ENCODE measurements at regions not wholly inside any gene's neighbourhood (a gene's known extent, or its start where the extent isn't known, plus 50 kb on each side); places are given as distances from the start of the nearest gene placed in this dataset.

GRCh38 chr1:31521761-31522555, 54.4 kb upstream of the TINAGL1 start:
- no peaks in the 10 kb centered on the region for H3K36me3 Mint-ChIP-seq
- no peak for DNase-seq
- CTCF ChIA-PET = no interaction called here

DNA sequence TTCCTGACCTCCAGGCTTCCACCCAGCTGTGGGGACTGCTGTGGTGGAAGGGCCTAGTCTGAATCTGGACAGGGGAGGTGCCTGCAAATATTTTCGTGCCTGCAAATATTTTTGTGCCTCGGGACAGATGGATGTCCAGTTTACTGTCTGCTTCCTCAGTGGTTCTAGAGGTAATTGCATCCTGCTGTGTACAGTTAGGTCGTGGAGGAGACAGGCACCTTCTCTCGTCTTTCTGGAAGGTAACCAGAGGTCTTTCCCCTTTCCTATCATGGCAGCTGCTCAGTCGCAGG, 53.8 kb upstream of the TINAGL1 start:
- CTCF ChIA-PET = no interaction called here
- no peaks in the 10 kb centered on the region for H3K4me1 Mint-ChIP-seq
- H3K27me3 Mint-ChIP-seq = peaks cover 11% of the 10 kb centered on the region
- no peak overlapping the region for H3K27ac Mint-ChIP-seq
- H3K9me3 Mint-ChIP-seq = no peaks in the 10 kb centered on the region
- H3K36me3 Mint-ChIP-seq = no peaks in the 10 kb centered on the region
- no peak for DNase-seq
- no peak overlapping the region for H3K4me3 Mint-ChIP-seq

More at GRCh38 chr1:31521761-31522555, 54.4 kb upstream of the TINAGL1 start:
- no peaks in the 10 kb centered on the region for H3K9me3 Mint-ChIP-seq
- peaks cover 11% of the 10 kb centered on the region for H3K27me3 Mint-ChIP-seq
- H3K4me3 Mint-ChIP-seq = no peak overlapping the region
- H3K4me1 Mint-ChIP-seq = no peaks in the 10 kb centered on the region
- H3K27ac Mint-ChIP-seq = no peak overlapping the region

GRCh38 chr1:31523012-31523411, 53.3 kb upstream of the TINAGL1 start:
- no peaks in the 10 kb centered on the region for H3K9me3 Mint-ChIP-seq

DNA sequence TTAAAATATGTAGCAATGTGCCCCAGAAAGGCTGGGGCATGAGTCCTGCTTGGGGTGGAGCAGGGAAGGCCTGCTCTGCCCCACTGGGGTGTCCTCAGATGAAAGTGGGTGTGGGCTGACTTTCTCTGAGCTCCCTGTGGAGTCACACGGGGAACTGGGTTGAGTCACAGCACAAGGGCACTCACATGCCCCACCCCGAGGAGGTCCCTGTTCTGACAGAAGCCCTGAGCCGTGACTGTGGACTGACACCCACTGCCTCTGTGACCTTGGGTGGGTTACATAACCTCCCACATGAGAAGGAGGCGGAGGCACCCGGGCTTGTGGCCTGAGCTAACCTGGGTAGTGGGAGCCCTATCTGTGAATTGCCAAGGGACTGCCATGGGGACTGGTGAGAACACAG, 52.5 kb upstream of the TINAGL1 start:
- no peaks in the 10 kb centered on the region for H3K4me1 Mint-ChIP-seq
- H3K4me3 Mint-ChIP-seq = no peak overlapping the region
- H3K36me3 Mint-ChIP-seq = no peaks in the 10 kb centered on the region
- H3K27ac Mint-ChIP-seq = no peak overlapping the region
- H3K27me3 Mint-ChIP-seq = peaks cover 7% of the 10 kb centered on the region
- DNase-seq = no peak
- CTCF ChIA-PET = no interaction called here
- no peaks in the 10 kb centered on the region for H3K9me3 Mint-ChIP-seq

More at GRCh38 chr1:31523012-31523411, 53.3 kb upstream of the TINAGL1 start:
- CTCF ChIA-PET = no interaction called here
- Mint-ChIP-seq H3K27ac (no peak overlapping the region), H3K4me1 (no peaks in the 10 kb centered on the region), H3K36me3 (no peaks in the 10 kb centered on the region), H3K4me3 (no peak overlapping the region), H3K27me3 (peaks cover 11% of the 10 kb centered on the region)
- no peak for DNase-seq

DNA sequence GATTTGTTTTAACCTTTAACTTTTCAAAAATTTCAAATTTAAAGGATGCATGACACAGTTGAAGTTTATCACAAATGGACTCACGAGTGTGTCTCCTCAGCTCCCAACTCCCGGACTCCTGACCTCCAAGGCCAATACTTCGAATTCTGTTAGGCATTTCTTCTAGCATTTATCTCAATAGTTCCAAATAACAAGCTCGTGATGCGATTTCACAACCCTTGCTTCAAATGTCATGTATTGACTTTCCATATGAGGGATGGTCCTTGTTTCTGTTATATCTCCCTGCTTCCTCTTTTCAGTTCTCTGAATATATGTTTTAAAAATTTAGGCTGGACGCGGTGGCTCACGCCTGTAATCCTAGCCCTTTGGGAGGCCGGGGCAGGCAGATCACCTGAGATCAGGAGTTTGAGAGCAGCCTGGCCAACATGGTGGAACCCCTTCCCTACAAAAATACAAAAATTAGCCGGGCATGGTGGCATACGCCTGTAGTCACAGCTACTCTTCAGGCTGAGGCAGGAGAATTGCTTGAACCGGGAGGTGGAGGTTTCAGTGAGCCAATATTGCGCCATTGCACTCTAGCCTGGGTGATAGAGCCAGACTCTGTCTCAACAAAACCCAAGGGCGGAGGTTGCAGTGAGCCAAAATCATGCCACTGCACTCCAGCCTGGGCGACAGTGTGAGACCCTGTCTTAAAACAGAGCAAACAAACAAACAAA, 52.0 kb upstream of the TINAGL1 start:
- H3K9me3 Mint-ChIP-seq = no peaks in the 10 kb centered on the region
- no peak overlapping the region for H3K4me3 Mint-ChIP-seq
- H3K27me3 Mint-ChIP-seq = peaks cover 7% of the 10 kb centered on the region
- no peaks in the 10 kb centered on the region for H3K4me1 Mint-ChIP-seq
- H3K36me3 Mint-ChIP-seq = no peaks in the 10 kb centered on the region
- DNase-seq = no peak
- CTCF ChIA-PET = no interaction called here
- no peak overlapping the region for H3K27ac Mint-ChIP-seq
